DND-41 (cell line): ENCODE measurements at regions not wholly inside any gene's neighbourhood (a gene's known extent, or its start where the extent isn't known, plus 50 kb on each side); places are given as distances from the start of the nearest gene placed in this dataset.

Experiments used
- CTCF ChIP-seq: IDR thresholded peaks from 2 replicates; pipeline ENCODE4 v1.5.1; 2012; ENCODE audit warnings: borderline replicate concordance, low read length, moderate library complexity, mild to moderate bottlenecking; ENCODE audit not compliant: poor library complexity, severe bottlenecking; ENCODE audit errors: extremely low read depth
- EZH2 ChIP-seq: IDR thresholded peaks from 3 replicates; pipeline ENCODE4 v1.6.1; 2012; ENCODE audit warnings: borderline replicate concordance, low read depth, mild to moderate bottlenecking, moderate library complexity, low read length, inconsistent platforms; ENCODE audit not compliant: severe bottlenecking

DNA sequence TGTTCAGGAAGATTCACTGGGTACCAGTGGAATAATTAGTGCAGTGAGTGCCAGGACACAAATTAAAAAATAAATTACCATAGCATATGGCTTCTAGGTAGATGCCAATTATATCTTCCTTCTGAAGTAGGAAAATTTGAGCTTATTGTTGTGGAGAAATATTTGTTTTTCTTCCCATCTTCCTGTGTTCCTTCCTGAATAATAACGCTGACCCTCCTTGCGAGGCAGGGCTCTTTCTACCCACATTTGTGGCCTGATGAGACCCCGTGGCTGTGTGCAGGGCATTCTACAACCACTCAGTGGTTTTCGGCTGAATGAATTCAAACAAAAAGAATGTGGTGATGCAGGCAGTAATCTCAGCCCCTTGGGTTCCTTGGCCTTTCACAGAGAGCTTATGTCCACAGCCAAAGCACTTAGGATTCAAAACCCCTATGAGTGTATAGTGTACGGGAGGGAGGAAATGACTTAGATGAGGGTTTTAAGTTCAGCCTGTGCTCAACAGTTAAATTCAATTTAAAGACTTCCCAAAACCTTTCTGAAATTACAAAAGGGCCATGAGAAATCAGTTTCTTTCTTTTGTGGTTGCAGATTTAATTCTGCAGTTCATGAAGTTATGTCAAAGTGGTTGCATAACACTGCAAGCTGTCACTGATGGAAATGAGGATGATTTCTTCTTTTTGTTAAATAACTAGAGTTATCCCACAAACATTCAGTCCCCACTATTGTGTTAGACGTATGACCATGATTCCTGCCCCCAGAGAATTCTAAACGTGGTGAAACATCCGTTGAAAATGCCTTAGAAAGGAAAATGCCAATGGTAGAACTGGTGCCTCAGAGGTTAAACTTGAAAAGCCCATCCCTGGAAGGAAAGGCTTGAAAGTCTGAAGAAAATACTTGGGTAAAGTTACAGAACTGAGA lies 255.3 kb downstream of the FZD1 start:
- TF ChIP-seq CTCF (no peak), EZH2 (no peak)
